ENCODE measurements at regions not wholly inside any gene's neighbourhood (a gene's known extent, or its start where the extent isn't known, plus 50 kb on each side); places are given as distances from the start of the nearest gene placed in this dataset.

GRCh38 chr17:33433581-33433980 is 140.5 kb upstream of the ASIC2 start:
- peaks cover 10% of the 10 kb centered on the region for H3K4me1 Mint-ChIP-seq
- peaks cover 5% of the 10 kb centered on the region for H3K9me3 Mint-ChIP-seq
- TF ChIP-seq CTCF (IDR thresholded peaks at IDR 0.05; ENCODE audit: unreplicated experiment), result no peak
- no peak for DNase-seq (ENCODE audit: low spot score in 2 of 2, unreplicated experiment in 2 of 2)
- no peaks in the 10 kb centered on the region for H3K27me3 Mint-ChIP-seq (ENCODE audit: low read depth)
- no peak overlapping the region for H3K4me3 Mint-ChIP-seq
- no peaks in the 10 kb centered on the region for H3K36me3 Mint-ChIP-seq
- no peak overlapping the region for H3K27ac Mint-ChIP-seq

GRCh38 chr17:33434841-33435240 is 141.7 kb upstream of the ASIC2 start:
- no peaks in the 10 kb centered on the region for H3K27me3 Mint-ChIP-seq (ENCODE audit: low read depth)

GRCh38 chr17:33435721-33436301 is 142.7 kb upstream of the ASIC2 start:
- TF ChIP-seq CTCF (IDR thresholded peaks at IDR 0.05; ENCODE audit: unreplicated experiment), result no peak
- no peak for DNase-seq (ENCODE audit: low spot score in 2 of 2, unreplicated experiment in 2 of 2)
- H3K9me3 Mint-ChIP-seq, result peaks cover 5% of the 10 kb centered on the region
- H3K27me3 Mint-ChIP-seq (ENCODE audit: low read depth), result no peaks in the 10 kb centered on the region
- no peak overlapping the region for H3K27ac Mint-ChIP-seq
- H3K4me3 Mint-ChIP-seq, result no peak overlapping the region
- H3K36me3 Mint-ChIP-seq, result no peaks in the 10 kb centered on the region
- H3K4me1 Mint-ChIP-seq, result peaks cover 4% of the 10 kb centered on the region

More at GRCh38 chr17:33434841-33435240, 141.7 kb upstream of the ASIC2 start:
- no peak overlapping the region for H3K27ac Mint-ChIP-seq
- H3K4me1 Mint-ChIP-seq, result peaks cover 4% of the 10 kb centered on the region
- H3K9me3 Mint-ChIP-seq, result peaks cover 5% of the 10 kb centered on the region
- TF ChIP-seq CTCF (IDR thresholded peaks at IDR 0.05; ENCODE audit: unreplicated experiment), result no peak
- no peaks in the 10 kb centered on the region for H3K36me3 Mint-ChIP-seq
- DNase-seq (ENCODE audit: low spot score in 2 of 2, unreplicated experiment in 2 of 2), result no peak
- H3K4me3 Mint-ChIP-seq, result no peak overlapping the region

GRCh38 chr17:33436321-33436720 is 143.2 kb upstream of the ASIC2 start:
- H3K9me3 Mint-ChIP-seq, result peaks cover 5% of the 10 kb centered on the region
- H3K4me3 Mint-ChIP-seq, result no peak overlapping the region
- no peak for DNase-seq (ENCODE audit: low spot score in 2 of 2, unreplicated experiment in 2 of 2)
- no peak for TF ChIP-seq CTCF (IDR thresholded peaks at IDR 0.05; ENCODE audit: unreplicated experiment)
- no peaks in the 10 kb centered on the region for H3K27me3 Mint-ChIP-seq (ENCODE audit: low read depth)
- H3K4me1 Mint-ChIP-seq, result peaks cover 4% of the 10 kb centered on the region
- no peak overlapping the region for H3K27ac Mint-ChIP-seq
- no peaks in the 10 kb centered on the region for H3K36me3 Mint-ChIP-seq

GRCh38 chr17:33438139-33438538 is 145.0 kb upstream of the ASIC2 start:
- Mint-ChIP-seq H3K4me1 (peaks cover 4% of the 10 kb centered on the region), H3K4me3 (no peak overlapping the region), H3K9me3 (peaks cover 16% of the 10 kb centered on the region), H3K27me3 (ENCODE audit: low read depth) (no peaks in the 10 kb centered on the region), H3K27ac (no peak overlapping the region), H3K36me3 (peaks cover 6% of the 10 kb centered on the region)
- no peak for TF ChIP-seq CTCF (IDR thresholded peaks at IDR 0.05; ENCODE audit: unreplicated experiment)
- DNase-seq (ENCODE audit: low spot score in 2 of 2, unreplicated experiment in 2 of 2), result no peak

- no peak overlapping the region for H3K27ac Mint-ChIP-seq
- H3K36me3 Mint-ChIP-seq, result peaks cover 6% of the 10 kb centered on the region
- no peak for DNase-seq (ENCODE audit: low spot score in 2 of 2, unreplicated experiment in 2 of 2)
- peaks cover 4% of the 10 kb centered on the region for H3K4me1 Mint-ChIP-seq
- H3K9me3 Mint-ChIP-seq, result peaks cover 18% of the 10 kb centered on the region
- no peak for TF ChIP-seq CTCF (IDR thresholded peaks at IDR 0.05; ENCODE audit: unreplicated experiment)
- no peaks in the 10 kb centered on the region for H3K27me3 Mint-ChIP-seq (ENCODE audit: low read depth)
- H3K4me3 Mint-ChIP-seq, result no peak overlapping the region
Measured at GRCh38 chr17:33438578-33438977, 145.5 kb upstream of the ASIC2 start.

All from mesothelial cell of epicardium (in vitro differentiated cells).